HepG2 (cell line): ENCODE measurements at regions not wholly inside any gene's neighbourhood (a gene's known extent, or its start where the extent isn't known, plus 50 kb on each side); places are given as distances from the start of the nearest gene placed in this dataset.

Source experiments
- ATAC-seq: fragments of 200-7000 bp; cut with Tn5 transposase; 3 replicates; pipeline ENCODE4 v1.9.1; 2020; ENCODE audit warnings: mild to moderate bottlenecking, moderate library complexity
- BruUV-seq: library from RNA; stranded (reverse); fragments of 400-500 nt; replicated peaks from 2 replicates; lab custom pipeline; 2021; lab: Mats Ljungman, UMichigan
- CTCF ChIA-PET: fragments of 300-600 bp; formaldehyde crosslinking; extraction: SDS; loops from one replicate; lab custom pipeline; 2021; ENCODE audit warnings: low total read pairs, inconsistent platforms, low intra/inter-chr PET ratio; lab: Yijun Ruan, JAX
- POLR2A ChIA-PET: fragments of 350-600 bp; sonication (Branson Sonifier 250); formaldehyde crosslinking; loops from one replicate; lab custom pipeline; 2020; ENCODE audit warnings: antibody characterized with exemption, inconsistent platforms; lab: Yijun Ruan, JAX
- DNase-seq: peaks from one replicate; pipeline ENCODE4 v3.0.0-alpha.2; 2015; ENCODE audit warnings: low spot score
- FAIRE-seq: peaks from 3 replicates; lab custom pipeline; 2011; peaks lifted over from hg19 to GRCh38; lab: Jason Lieb, UNC
- H2AFZ ChIP-seq: one replicate; pipeline ENCODE4 v1.6.1; 2011; ENCODE audit warnings: low read length, inconsistent platforms
- H3K27ac ChIP-seq: fragments of 300-600 bp; 3 replicates; pipeline ENCODE4 v1.8.0; 2011; ENCODE audit warnings: mixed run types, mild to moderate bottlenecking, mixed read lengths, low read length, inconsistent platforms; ENCODE audit not compliant: insufficient read depth; ENCODE audit errors: extremely low read length
- H3K27me3 ChIP-seq, 2 experiments: fragments of 200-600 bp in 1 of 2; 2 replicates in 1 of 2; 3 replicates in 1 of 2; pipeline versions ENCODE4 v1.6.0 to v1.8.0; 2011; ENCODE audit warnings: low read length in 2 of 2, mild to moderate bottlenecking in 2 of 2, moderate library complexity in 2 of 2, inconsistent platforms in 1 of 2; ENCODE audit not compliant: insufficient read depth in 2 of 2, control insufficient read depth in 1 of 2
- H3K36me3 ChIP-seq, 2 experiments: fragments of 200-600 bp in 1 of 2; replicated peaks in 1 of 2; 2 replicates in 1 of 2; 3 replicates in 1 of 2; pipeline versions ENCODE4 v1.5.1 to v1.8.0; 2011; ENCODE audit warnings: low read length in 2 of 2, inconsistent platforms in 1 of 2; ENCODE audit not compliant: insufficient read depth in 2 of 2, control insufficient read depth in 1 of 2
- H3K4me1 ChIP-seq: 2 replicates; pipeline ENCODE4 v1.5.1; 2012; ENCODE audit warnings: low read length, inconsistent platforms; ENCODE audit not compliant: insufficient read depth
- H3K4me2 ChIP-seq: 2 replicates; pipeline ENCODE4 v1.6.0; 2011; ENCODE audit warnings: low read depth, low read length, inconsistent platforms
- H3K4me3 ChIP-seq, 3 experiments: fragments of 200-600 bp in 1 of 3; sonication (generic), shearing (Covaris generic) in 1 of 3; replicated peaks in 1 of 3; 2 replicates each; pipeline ENCODE4 v1.5.1; 2011 to 2016; ENCODE audit warnings: low read length in 3 of 3, inconsistent platforms in 2 of 3, low read depth in 2 of 3, mild to moderate bottlenecking in 2 of 3, control low read depth in 1 of 3, mixed read lengths in 1 of 3; ENCODE audit not compliant: insufficient read depth in 1 of 3
- H3K79me2 ChIP-seq: one replicate; pipeline ENCODE4 v1.6.1; 2011; ENCODE audit warnings: low read length, inconsistent platforms; ENCODE audit not compliant: insufficient read depth
- H3K9ac ChIP-seq: 2 replicates; pipeline ENCODE4 v1.6.0; 2011; ENCODE audit warnings: mild to moderate bottlenecking, low read depth, low read length, inconsistent platforms; ENCODE audit not compliant: insufficient read depth
- H3K9me3 ChIP-seq: 2 replicates; pipeline ENCODE4 v1.5.1; 2012; ENCODE audit warnings: mild to moderate bottlenecking, low read length
- H4K20me1 ChIP-seq: 2 replicates; pipeline ENCODE4 v1.6.0; 2011; ENCODE audit warnings: inconsistent platforms, mild to moderate bottlenecking, low read length, moderate library complexity; ENCODE audit not compliant: insufficient read depth
- DPF2 ChIP-seq: sonication (generic); formaldehyde crosslinking; IDR thresholded peaks from 2 replicates; pipeline ENCODE4 v1.4.0; 2020; ENCODE audit warnings: mild to moderate bottlenecking, low read depth, missing genetic modification reagents, borderline replicate concordance
- HDAC2 ChIP-seq: sonication (generic); formaldehyde crosslinking; IDR thresholded peaks from 2 replicates; pipeline ENCODE4 v1.4.0; 2020; ENCODE audit warnings: missing genetic modification reagents
- ZNF333 ChIP-seq: sonication (generic); formaldehyde crosslinking; IDR thresholded peaks from 2 replicates; pipeline ENCODE4 v1.4.0; 2020; ENCODE audit warnings: mild to moderate bottlenecking, missing genetic modification reagents, borderline replicate concordance
- WGBS: methylation state at CpG from one replicate; pipeline ENCODE4 v1.1.6; 2017; ENCODE audit warnings: low lambda C conversion rate; 5-methylcytosine and 5-hydroxymethylcytosine counted together
- in situ Hi-C: cut with HindIII; loops from 2 replicates; pipeline ENCODE4 v1.10.0; 2017; ENCODE audit warnings: low pct_unique_long_range_greater_than_20kb; ENCODE audit not compliant: extremely low pct_ligation_motif_present
- intact Hi-C: fragments of 100-400 bp; cut with micrococcal nuclease; formaldehyde crosslinking; loops from one replicate; pipeline ENCODE4 v1.10.0; 2022; ENCODE audit not compliant: unreplicated experiment
- TF ChIP-seq, protein P1 (sequence below): sonication (generic); formaldehyde crosslinking; conservative IDR thresholded peaks from 2 replicates; pipeline ENCODE4 v1.5.0; 2020; ENCODE audit warnings: missing genetic modification reagents
- TF ChIP-seq, protein P2 (sequence below): sonication (generic); formaldehyde crosslinking; IDR thresholded peaks from 2 replicates; pipeline ENCODE4 v1.5.1; 2020; ENCODE audit warnings: missing genetic modification reagents, mild to moderate bottlenecking, borderline replicate concordance
- TF ChIP-seq, protein P3 (sequence below): sonication (generic); formaldehyde crosslinking; IDR thresholded peaks from 2 replicates; pipeline ENCODE4 v1.4.0; 2020; ENCODE audit warnings: mild to moderate bottlenecking, missing genetic modification reagents

DNA sequence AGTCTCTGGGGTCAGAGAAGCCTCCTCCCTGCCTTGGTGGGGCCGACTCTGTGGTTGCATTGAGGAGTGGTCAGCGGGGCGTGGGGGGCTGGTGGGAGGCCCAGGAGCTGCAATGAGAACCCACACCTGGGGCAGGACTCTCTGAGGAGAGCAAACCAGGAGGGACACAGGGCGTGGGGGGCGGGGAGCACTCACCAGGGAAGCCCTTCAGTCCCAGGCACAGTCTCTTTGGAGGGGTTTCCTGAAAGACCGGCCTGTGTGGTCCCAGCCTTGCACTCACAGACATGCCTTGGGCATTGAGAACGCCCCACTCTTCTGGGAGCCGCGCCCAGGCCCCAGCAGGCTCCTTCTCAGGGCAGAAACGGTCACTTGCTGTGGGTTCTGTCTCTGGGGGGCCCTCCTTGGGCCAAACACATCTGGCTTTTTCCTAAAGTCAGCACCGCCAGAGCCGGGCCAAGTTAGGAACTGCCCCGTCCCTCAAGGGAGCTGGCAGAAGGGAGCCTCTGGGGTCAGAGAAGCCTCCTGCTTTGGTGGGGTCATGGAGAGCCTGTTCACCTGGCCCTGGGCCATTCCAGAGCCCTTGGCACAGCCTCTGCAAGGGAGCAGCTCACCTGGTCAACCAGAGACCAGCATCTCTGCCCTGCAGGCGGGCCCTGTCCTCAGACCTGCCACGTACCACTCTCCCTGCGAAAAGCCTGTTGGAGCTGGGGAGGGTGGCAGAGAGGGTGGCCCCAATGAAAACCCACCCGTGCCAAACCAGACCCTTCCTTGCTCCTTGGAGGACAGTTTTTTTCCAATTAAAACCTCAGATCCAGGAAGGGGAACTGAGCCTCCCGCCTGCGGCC lies 59.9 kb upstream of the TTC34 start:
- Histone ChIP-seq H2AFZ (no peak overlapping the region), H3K36me3 (no peaks in the 10 kb centered on the region), H3K79me2 (no peaks in the 10 kb centered on the region), H3K4me2 (no peak overlapping the region), H3K27me3 (peaks cover 15 to 68% of the 10 kb centered on the region in 2 experiments), H3K9me3 (no peaks in the 10 kb centered on the region), H4K20me1 (no peaks in the 10 kb centered on the region; the same call in 1 of the 2 replicates), H3K27ac (no peak overlapping the region), H3K9ac (no peak overlapping the region), H3K4me3 (no peak overlapping the region), H3K4me1 (no peaks in the 10 kb centered on the region)
- CTCF ChIA-PET, result no interaction called here
- no peak for FAIRE-seq
- intact Hi-C loops (no loop called here), in situ Hi-C loops (no loop called here)
- ATAC-seq, result no peak
- BruUV-seq, result no TSS peak
- WGBS, result no CpG with 5 or more reads among the region's 19 CpGs
- TF ChIP-seq DPF2 (CRISPR knock-in tag) (no peak), ZNF333 (CRISPR knock-in tag) (no peak), HDAC2 (CRISPR knock-in tag) (no peak)
- TF ChIP-seq, protein P1, sequence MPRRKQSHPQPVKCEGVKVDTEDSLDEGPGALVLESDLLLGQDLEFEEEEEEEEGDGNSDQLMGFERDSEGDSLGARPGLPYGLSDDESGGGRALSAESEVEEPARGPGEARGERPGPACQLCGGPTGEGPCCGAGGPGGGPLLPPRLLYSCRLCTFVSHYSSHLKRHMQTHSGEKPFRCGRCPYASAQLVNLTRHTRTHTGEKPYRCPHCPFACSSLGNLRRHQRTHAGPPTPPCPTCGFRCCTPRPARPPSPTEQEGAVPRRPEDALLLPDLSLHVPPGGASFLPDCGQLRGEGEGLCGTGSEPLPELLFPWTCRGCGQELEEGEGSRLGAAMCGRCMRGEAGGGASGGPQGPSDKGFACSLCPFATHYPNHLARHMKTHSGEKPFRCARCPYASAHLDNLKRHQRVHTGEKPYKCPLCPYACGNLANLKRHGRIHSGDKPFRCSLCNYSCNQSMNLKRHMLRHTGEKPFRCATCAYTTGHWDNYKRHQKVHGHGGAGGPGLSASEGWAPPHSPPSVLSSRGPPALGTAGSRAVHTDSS, result no peak
- TF ChIP-seq, protein P2, sequence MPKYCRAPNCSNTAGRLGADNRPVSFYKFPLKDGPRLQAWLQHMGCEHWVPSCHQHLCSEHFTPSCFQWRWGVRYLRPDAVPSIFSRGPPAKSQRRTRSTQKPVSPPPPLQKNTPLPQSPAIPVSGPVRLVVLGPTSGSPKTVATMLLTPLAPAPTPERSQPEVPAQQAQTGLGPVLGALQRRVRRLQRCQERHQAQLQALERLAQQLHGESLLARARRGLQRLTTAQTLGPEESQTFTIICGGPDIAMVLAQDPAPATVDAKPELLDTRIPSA (CRISPR knock-in tag), result no peak
- TF ChIP-seq, protein P3, sequence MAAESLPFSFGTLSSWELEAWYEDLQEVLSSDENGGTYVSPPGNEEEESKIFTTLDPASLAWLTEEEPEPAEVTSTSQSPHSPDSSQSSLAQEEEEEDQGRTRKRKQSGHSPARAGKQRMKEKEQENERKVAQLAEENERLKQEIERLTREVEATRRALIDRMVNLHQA (CRISPR knock-in tag), result no peak
- POLR2A ChIA-PET, result no interaction called here
- no peak for DNase-seq
